ENCODE measurements at regions not wholly inside any gene's neighbourhood (a gene's known extent, or its start where the extent isn't known, plus 50 kb on each side); places are given as distances from the start of the nearest gene placed in this dataset.

GRCh38 chr4:95959182-95959581 is 119.3 kb downstream of the PDHA2 start:
- 70 to 76% methylated on average over 2 of the region's 2 CpGs for WGBS, 2 donors
- no peak for TF ChIP-seq CTCF (IDR thresholded peaks at IDR 0.05)
- TF ChIP-seq POLR2A (IDR thresholded peaks at IDR 0.05) = no peak
- no peak overlapping the region for H3K4me3 ChIP-seq (ENCODE audit: low read depth, poor library complexity, severe bottlenecking)
- DNase-seq (ENCODE audit: low spot score in 2 of 2) = no peak
- intact Hi-C loops (cut with DNase I; ENCODE audit: low total_unique reads) = no loop called here

GRCh38 chr4:95959633-95960032 is 119.7 kb downstream of the PDHA2 start:
- intact Hi-C loops (cut with DNase I; ENCODE audit: low total_unique reads) = no loop called here

DNA sequence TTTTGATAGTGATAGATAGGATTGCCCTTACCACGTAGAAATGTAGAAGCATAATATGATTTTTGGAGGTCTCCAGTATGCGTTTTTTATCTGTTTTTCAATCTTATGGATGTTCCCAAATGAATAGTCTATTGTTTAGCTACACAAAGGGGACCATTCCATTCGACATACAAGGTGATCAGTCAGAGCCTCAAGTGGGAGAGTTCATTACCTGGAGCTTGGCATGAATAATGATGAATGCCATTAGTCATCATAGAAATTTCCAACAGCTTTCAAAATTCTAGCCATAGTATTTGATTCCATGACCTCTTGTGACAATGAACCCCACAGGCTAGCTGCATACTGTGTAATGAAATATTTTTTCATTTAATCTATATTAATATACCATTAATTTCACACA is 123.6 kb downstream of the PDHA2 start:
- no peak overlapping the region for H3K4me3 ChIP-seq (ENCODE audit: low read depth, poor library complexity, severe bottlenecking)
- WGBS, 2 donors = 50 to 53% methylated on average over 3 of the region's 3 CpGs
- no peak for DNase-seq (ENCODE audit: low spot score in 2 of 2)
- TF ChIP-seq POLR2A (IDR thresholded peaks at IDR 0.05) = no peak
- intact Hi-C loops (cut with DNase I; ENCODE audit: low total_unique reads) = no loop called here

More at GRCh38 chr4:95959633-95960032, 119.7 kb downstream of the PDHA2 start:
- DNase-seq (ENCODE audit: low spot score in 2 of 2) = no peak
- H3K4me3 ChIP-seq (ENCODE audit: low read depth, poor library complexity, severe bottlenecking) = no peak overlapping the region
- no peak for TF ChIP-seq CTCF (IDR thresholded peaks at IDR 0.05)
- no peak for TF ChIP-seq POLR2A (IDR thresholded peaks at IDR 0.05)
- 59 to 66% methylated on average over 2 of the region's 2 CpGs for WGBS, 2 donors

DNA sequence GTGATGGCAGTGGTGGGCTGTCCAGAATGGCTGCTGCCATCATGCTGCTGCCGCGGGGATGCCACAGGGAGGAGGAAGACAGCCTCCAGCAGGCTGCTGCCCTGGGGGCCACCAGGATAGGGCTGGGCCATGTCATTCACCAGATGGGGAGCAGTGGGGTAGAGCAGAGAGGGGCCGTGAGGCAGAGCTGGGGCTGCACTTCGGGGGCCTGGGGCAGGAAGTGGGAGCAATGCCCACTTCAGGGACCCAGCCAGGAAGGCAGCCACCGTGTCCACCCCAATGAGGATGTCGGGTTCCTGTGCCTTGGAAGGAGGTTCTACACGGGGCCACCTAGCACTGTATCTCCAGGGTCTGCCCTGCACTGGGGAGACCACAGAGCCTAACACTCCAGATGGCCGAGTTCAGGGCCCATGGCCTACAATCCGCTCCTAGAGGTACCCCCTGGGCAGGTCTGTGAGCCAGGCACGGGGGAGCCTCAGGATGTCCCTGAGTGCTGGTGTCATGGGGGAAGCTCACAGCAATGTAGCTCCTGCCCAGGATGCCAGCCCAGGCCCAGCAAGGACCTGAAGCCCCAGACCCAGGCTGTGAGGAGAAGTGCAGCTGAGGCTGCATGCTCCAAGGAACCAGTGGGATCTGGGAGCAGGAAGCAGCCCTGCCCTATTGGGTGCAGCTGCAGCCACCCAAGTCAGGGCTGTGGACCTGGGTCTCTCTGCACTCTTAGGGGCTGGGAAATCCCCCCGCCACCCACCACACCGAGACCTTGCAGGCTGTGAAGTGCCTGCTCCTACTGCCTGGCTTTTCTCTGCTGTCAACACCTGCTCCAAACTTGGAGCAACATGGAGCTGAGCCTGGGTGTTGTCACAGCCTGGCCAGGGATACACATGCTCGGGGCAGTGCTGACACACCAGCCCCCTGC is 140.3 kb downstream of the PDHA2 start:
- no peak overlapping the region for H3K4me3 ChIP-seq (ENCODE audit: low read depth, poor library complexity, severe bottlenecking)
- TF ChIP-seq CTCF (IDR thresholded peaks at IDR 0.05) = no peak
- TF ChIP-seq POLR2A (IDR thresholded peaks at IDR 0.05) = no peak
- WGBS, 2 donors = 85 to 94% methylated on average over 11 to 13 of the region's 13 CpGs
- intact Hi-C loops (cut with DNase I; ENCODE audit: low total_unique reads) = no loop called here
- no peak for DNase-seq (ENCODE audit: low spot score in 2 of 2)

- H3K4me3 ChIP-seq (ENCODE audit: low read depth, poor library complexity, severe bottlenecking) = no peak overlapping the region
- DNase-seq (ENCODE audit: low spot score in 2 of 2) = no peak
- TF ChIP-seq POLR2A (IDR thresholded peaks at IDR 0.05) (no peak), CTCF (IDR thresholded peaks at IDR 0.05) (no peak)
- WGBS, 2 donors = 79 to 100% methylated on average over 2 to 3 of the region's 3 CpGs
- intact Hi-C loops (cut with DNase I; ENCODE audit: low total_unique reads) = no loop called here
Measured at GRCh38 chr4:95980877-95981360, 141.0 kb downstream of the PDHA2 start.

DNA sequence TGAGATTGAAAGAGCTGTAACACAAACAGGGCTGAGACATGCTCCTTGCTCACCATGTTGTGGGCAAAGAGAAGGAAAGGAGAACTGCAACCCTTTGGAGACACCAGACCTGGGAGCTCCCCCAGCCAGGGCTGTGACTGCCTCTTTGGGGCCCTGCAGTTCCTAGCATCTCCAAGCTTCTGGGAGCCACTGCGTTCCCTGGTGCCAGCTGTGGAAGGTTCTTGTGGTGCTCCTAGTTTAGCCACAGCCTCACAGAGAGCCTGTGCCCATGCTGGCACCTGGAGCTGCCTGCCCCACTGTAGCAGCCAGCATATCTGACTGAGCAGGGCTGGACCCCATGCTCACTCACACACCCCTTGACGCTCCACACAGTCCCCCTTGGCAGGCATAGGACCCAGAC is 141.7 kb downstream of the PDHA2 start:
- WGBS, 2 donors = 75 to 100% methylated on average over 2 of the region's 2 CpGs
- no peak overlapping the region for H3K4me3 ChIP-seq (ENCODE audit: low read depth, poor library complexity, severe bottlenecking)
- TF ChIP-seq POLR2A (IDR thresholded peaks at IDR 0.05) = no peak
- TF ChIP-seq CTCF (IDR thresholded peaks at IDR 0.05) = no peak
- intact Hi-C loops (cut with DNase I; ENCODE audit: low total_unique reads) = no loop called here
- no peak for DNase-seq (ENCODE audit: low spot score in 2 of 2)
